ENCODE measurements at regions not wholly inside any gene's neighbourhood (a gene's known extent, or its start where the extent isn't known, plus 50 kb on each side); places are given as distances from the start of the nearest gene placed in this dataset.

GRCh38 chr9:89878003-89878411 lies 273.2 kb downstream of the GADD45G start:
- H3K9me3 ChIP-seq (ENCODE audit: control insufficient read depth, insufficient read depth, low read length): no peaks in the 10 kb centered on the region; the same call in 1 of the 2 replicates
- H3K27me3 ChIP-seq (ENCODE audit: control insufficient read depth, insufficient read depth, low read length): no peaks in the 10 kb centered on the region
- ChIA-PET CTCF (no interaction called here), POLR2A (no interaction called here)
- no peak overlapping the region for H3K27ac ChIP-seq (ENCODE audit: low read depth, low read length)
- no peak for DNase-seq (ENCODE audit: low read depth, low spot score)
- H3K4me3 ChIP-seq (ENCODE audit: low read depth, low read length): no peak overlapping the region
- no peak for TF ChIP-seq CTCF (IDR thresholded peaks at IDR 0.05; ENCODE audit: low read depth, low read length)

GRCh38 chr9:89878687-89879086 lies 273.9 kb downstream of the GADD45G start:
- CTCF ChIA-PET: no interaction called here
- no peak for DNase-seq (ENCODE audit: low read depth, low spot score)

GRCh38 chr9:89879276-89879675 lies 274.5 kb downstream of the GADD45G start:
- Histone ChIP-seq H3K4me3 (ENCODE audit: low read depth, low read length) (no peak overlapping the region), H3K27ac (ENCODE audit: low read depth, low read length) (no peak overlapping the region), H3K27me3 (ENCODE audit: control insufficient read depth, insufficient read depth, low read length) (no peaks in the 10 kb centered on the region), H3K9me3 (ENCODE audit: control insufficient read depth, insufficient read depth, low read length) (no peaks in the 10 kb centered on the region; the same call in 1 of the 2 replicates)
- POLR2A ChIA-PET: no interaction called here
- CTCF ChIA-PET: no interaction called here
- TF ChIP-seq CTCF (IDR thresholded peaks at IDR 0.05; ENCODE audit: low read depth, low read length): no peak
- no peak for DNase-seq (ENCODE audit: low read depth, low spot score)

More at GRCh38 chr9:89878687-89879086, 273.9 kb downstream of the GADD45G start:
- Histone ChIP-seq H3K27me3 (ENCODE audit: control insufficient read depth, insufficient read depth, low read length) (no peaks in the 10 kb centered on the region), H3K9me3 (ENCODE audit: control insufficient read depth, insufficient read depth, low read length) (no peaks in the 10 kb centered on the region; the same call in 1 of the 2 replicates), H3K27ac (ENCODE audit: low read depth, low read length) (no peak overlapping the region), H3K4me3 (ENCODE audit: low read depth, low read length) (no peak overlapping the region)
- POLR2A ChIA-PET: no interaction called here
- TF ChIP-seq CTCF (IDR thresholded peaks at IDR 0.05; ENCODE audit: low read depth, low read length): no peak

- Histone ChIP-seq H3K4me3 (ENCODE audit: low read depth, low read length) (no peak overlapping the region), H3K27ac (ENCODE audit: low read depth, low read length) (no peak overlapping the region), H3K9me3 (ENCODE audit: control insufficient read depth, insufficient read depth, low read length) (no peaks in the 10 kb centered on the region; the same call in 1 of the 2 replicates), H3K27me3 (ENCODE audit: control insufficient read depth, insufficient read depth, low read length) (no peaks in the 10 kb centered on the region)
- ChIA-PET POLR2A (no interaction called here), CTCF (no interaction called here)
- TF ChIP-seq CTCF (IDR thresholded peaks at IDR 0.05; ENCODE audit: low read depth, low read length): no peak
- DNase-seq (ENCODE audit: low read depth, low spot score): no peak
These were observed 274.9 kb downstream of the GADD45G start for GRCh38 chr9:89879701-89880100.

- CTCF ChIA-PET: interaction anchor here (0.5 kb wide), 1 partner anchor 87 kb away, joined by 3 read pairs; no protein-coding TSS in a partner anchor
These were observed 275.3 kb downstream of the GADD45G start for GRCh38 chr9:89880161-89880560.

More at GRCh38 chr9:89880161-89880560, 275.3 kb downstream of the GADD45G start:
- Histone ChIP-seq H3K4me3 (ENCODE audit: low read depth, low read length) (no peak overlapping the region), H3K9me3 (ENCODE audit: control insufficient read depth, insufficient read depth, low read length) (no peaks in the 10 kb centered on the region; the same call in 1 of the 2 replicates), H3K27me3 (ENCODE audit: control insufficient read depth, insufficient read depth, low read length) (no peaks in the 10 kb centered on the region), H3K27ac (ENCODE audit: low read depth, low read length) (no peak overlapping the region)
- TF ChIP-seq CTCF (IDR thresholded peaks at IDR 0.05; ENCODE audit: low read depth, low read length): no peak
- no peak for DNase-seq (ENCODE audit: low read depth, low spot score)
- POLR2A ChIA-PET: no interaction called here

Data from AG04450 (cell line).